ENCODE measurements at regions not wholly inside any gene's neighbourhood (a gene's known extent, or its start where the extent isn't known, plus 50 kb on each side); places are given as distances from the start of the nearest gene placed in this dataset.

DNA sequence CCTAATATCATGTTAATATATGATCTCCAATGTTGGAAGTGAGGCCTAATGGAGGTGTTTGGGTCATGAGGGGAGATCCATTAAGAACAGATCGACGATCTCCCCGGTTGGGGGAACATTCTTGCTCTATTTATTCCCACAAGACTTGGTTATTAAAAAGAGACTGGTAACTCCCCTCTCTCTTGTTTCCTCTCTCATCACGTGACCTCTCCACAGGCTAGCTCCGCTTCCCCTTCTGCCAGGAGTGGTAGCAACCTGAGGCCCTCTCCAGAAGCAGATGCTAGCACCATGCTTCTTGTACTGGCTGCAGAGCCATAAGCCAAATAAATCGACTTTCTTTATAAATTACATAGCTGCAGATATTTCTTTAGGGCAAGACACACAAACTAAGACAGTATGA is 794.4 kb downstream of the MTRR start:
- TF ChIP-seq XRCC5 (optimal IDR thresholded peaks at IDR 0.05; ENCODE audit: low read length) (no peak), ZNF607 (CRISPR knock-in tag; IDR thresholded peaks at IDR 0.05; ENCODE audit: borderline replicate concordance) (no peak), BHLHE40 (IDR thresholded peaks at IDR 0.05; ENCODE audit: low read length) (no peak), EZH2 (conservative IDR thresholded peaks at IDR 0.05; ENCODE audit: low read depth, low read length) (no peak), CBFB (CRISPR knock-in tag; IDR thresholded peaks at IDR 0.05) (no peak)
- TF ChIP-seq, protein P1, sequence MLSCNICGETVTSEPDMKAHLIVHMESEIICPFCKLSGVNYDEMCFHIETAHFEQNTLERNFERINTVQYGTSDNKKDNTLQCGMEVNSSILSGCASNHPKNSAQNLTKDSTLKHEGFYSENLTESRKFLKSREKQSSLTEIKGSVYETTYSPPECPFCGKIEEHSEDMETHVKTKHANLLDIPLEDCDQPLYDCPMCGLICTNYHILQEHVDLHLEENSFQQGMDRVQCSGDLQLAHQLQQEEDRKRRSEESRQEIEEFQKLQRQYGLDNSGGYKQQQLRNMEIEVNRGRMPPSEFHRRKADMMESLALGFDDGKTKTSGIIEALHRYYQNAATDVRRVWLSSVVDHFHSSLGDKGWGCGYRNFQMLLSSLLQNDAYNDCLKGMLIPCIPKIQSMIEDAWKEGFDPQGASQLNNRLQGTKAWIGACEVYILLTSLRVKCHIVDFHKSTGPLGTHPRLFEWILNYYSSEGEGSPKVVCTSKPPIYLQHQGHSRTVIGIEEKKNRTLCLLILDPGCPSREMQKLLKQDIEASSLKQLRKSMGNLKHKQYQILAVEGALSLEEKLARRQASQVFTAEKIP (CRISPR knock-in tag; IDR thresholded peaks at IDR 0.05; ENCODE audit: borderline replicate concordance): no peak
- TF ChIP-seq, protein P2, sequence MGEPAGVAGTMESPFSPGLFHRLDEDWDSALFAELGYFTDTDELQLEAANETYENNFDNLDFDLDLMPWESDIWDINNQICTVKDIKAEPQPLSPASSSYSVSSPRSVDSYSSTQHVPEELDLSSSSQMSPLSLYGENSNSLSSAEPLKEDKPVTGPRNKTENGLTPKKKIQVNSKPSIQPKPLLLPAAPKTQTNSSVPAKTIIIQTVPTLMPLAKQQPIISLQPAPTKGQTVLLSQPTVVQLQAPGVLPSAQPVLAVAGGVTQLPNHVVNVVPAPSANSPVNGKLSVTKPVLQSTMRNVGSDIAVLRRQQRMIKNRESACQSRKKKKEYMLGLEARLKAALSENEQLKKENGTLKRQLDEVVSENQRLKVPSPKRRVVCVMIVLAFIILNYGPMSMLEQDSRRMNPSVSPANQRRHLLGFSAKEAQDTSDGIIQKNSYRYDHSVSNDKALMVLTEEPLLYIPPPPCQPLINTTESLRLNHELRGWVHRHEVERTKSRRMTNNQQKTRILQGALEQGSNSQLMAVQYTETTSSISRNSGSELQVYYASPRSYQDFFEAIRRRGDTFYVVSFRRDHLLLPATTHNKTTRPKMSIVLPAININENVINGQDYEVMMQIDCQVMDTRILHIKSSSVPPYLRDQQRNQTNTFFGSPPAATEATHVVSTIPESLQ (CRISPR knock-in tag; conservative IDR thresholded peaks at IDR 0.05): no peak
